Fibroblast of pulmonary artery (primary cell): ENCODE measurements at regions not wholly inside any gene's neighbourhood (a gene's known extent, or its start where the extent isn't known, plus 50 kb on each side); places are given as distances from the start of the nearest gene placed in this dataset.

Experiments used
- DNase-seq: peaks from one replicate; pipeline ENCODE4 v3.0.0-alpha.2; 2010; ENCODE audit warnings: low read depth
- H3K4me3 ChIP-seq: replicated peaks from 2 replicates; pipeline ENCODE4 v1.5.1; 2011; ENCODE audit warnings: low read depth, mild to moderate bottlenecking, control low read depth, low read length, moderate library complexity
- TF ChIP-seq, protein P1 (sequence below): IDR thresholded peaks from 2 replicates; pipeline ENCODE4 v1.5.1; 2011; ENCODE audit warnings: mild to moderate bottlenecking, control low read depth, low read length, inconsistent platforms; ENCODE audit errors: missing control alignments

DNA sequence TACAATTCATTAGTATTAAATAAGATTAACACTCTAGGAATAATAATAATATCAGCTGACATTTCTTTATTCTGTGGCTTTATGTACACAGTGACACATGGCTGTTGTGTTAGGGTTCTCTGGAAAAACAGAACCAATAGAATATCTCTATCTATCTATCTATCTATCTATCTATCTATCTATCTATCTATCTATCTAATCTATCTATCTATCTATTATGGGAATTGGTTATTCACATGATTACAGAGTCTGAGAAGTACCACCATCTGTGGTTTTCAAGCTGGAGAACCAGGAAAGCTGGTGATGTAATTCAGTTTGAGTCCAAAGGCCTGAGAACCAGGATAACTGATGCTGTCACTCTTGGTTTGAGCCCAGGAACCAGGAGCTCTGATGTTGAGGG, 194.1 kb upstream of the MTPN start:
- TF ChIP-seq, protein P1, sequence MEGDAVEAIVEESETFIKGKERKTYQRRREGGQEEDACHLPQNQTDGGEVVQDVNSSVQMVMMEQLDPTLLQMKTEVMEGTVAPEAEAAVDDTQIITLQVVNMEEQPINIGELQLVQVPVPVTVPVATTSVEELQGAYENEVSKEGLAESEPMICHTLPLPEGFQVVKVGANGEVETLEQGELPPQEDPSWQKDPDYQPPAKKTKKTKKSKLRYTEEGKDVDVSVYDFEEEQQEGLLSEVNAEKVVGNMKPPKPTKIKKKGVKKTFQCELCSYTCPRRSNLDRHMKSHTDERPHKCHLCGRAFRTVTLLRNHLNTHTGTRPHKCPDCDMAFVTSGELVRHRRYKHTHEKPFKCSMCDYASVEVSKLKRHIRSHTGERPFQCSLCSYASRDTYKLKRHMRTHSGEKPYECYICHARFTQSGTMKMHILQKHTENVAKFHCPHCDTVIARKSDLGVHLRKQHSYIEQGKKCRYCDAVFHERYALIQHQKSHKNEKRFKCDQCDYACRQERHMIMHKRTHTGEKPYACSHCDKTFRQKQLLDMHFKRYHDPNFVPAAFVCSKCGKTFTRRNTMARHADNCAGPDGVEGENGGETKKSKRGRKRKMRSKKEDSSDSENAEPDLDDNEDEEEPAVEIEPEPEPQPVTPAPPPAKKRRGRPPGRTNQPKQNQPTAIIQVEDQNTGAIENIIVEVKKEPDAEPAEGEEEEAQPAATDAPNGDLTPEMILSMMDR, result no peak
- H3K4me3 ChIP-seq, result no peak overlapping the region
- DNase-seq, result no peak

DNA sequence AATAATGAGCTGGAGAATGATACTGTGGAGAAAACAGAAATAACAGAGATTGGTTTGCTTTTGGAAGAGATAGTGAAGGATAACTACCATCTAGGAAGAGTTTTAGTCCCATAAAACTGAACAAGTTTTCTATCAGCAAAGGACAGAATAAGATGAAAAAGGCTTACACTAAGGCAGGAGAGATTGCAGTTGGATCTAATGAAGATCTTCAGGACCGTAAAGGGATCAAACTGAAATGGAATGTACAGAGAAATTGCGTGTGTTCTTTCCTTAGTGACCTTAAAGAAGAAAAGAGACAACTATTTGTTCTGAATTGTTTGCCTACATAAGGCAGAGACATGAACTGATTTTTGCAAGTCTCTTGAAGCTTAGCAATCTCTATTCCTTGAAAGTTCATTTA, 191.7 kb upstream of the MTPN start:
- H3K4me3 ChIP-seq, result no peak overlapping the region
- no peak for DNase-seq
- TF ChIP-seq, protein P1, result no peak

DNA sequence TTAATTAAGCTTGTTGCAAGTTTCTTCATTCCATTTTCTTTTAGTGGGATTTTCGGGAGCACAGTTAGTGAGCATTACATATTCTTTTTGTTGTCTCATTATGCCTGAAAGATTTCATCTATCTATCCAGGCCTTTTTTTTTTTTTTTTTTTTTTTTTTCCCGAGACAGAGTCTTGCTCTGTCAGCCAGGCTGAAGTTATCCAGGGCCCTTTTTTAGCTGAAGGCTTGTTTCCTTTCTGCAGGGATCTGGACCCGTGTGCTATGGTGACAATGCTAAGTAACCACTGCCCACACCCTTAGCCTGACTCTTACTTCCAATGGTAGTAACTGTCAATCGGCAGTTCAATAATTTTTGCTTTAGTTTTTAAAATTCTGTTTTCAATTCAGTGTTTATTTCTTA, 190.8 kb upstream of the MTPN start:
- TF ChIP-seq, protein P1, result no peak
- DNase-seq, result no peak
- H3K4me3 ChIP-seq, result no peak overlapping the region

DNA sequence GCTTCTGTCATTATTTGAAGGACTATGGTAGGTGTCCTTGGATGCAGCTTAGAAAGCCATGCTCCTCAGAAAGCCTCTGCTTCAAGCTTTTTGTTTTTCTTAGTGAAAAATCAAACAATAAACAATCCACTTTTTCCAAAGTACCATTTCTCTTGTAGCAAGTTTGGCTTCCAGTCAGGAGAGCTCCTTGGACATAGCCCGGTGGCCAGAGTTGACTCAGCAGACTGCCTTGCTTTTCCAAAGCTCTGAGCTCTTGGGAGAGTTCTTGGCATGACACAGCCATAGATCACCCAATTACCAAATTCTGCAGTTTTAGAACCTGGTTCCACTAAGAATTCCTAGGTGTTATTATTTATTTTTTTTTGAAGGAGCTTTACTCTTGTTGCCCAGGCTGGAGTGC, 189.4 kb upstream of the MTPN start:
- no peak overlapping the region for H3K4me3 ChIP-seq
- TF ChIP-seq, protein P1, result no peak
- DNase-seq, result no peak

DNA sequence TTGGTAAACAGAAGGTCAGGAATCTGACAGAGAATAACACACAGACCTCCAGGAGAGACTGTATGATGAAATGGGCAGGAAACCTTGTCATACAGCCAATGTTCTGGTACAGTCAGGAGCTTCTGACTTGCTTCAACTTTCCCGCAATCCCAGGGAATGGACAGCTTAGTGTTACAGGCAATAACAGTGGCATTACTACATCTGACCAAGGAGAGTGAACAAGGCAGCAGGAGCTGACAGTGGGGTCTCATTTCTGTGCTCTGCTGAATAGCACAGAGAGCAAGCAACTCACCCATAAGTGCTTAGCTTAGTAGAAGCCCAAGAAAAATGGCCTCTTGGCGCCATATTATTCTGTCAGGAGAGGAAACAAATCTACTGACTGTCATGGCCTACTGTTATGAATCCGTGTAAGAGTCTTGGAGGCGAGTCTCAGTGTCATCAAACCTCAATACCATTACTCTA, 186.2 kb upstream of the MTPN start:
- no peak overlapping the region for H3K4me3 ChIP-seq
- no peak for DNase-seq
- TF ChIP-seq, protein P1, result no peak

DNA sequence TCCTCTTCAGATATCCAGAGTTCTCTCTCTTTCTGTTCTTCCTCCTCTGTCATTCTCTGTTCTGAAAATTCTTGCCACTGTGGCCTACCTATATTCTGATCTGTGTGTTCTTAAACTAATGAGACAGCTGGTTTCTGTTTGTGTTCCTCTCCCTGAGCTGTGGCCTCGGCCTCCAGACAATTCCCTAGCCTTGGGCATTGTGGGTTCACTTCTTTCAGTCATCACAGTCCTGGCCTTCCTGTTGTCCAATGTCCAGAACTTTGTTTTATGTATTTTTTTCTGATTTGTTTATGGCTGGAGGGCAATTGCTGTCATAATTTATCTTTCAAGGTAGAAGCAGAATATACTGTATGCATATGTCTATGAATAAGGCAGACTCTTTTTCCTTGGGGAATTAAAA, 173.2 kb upstream of the MTPN start:
- no peak for DNase-seq
- TF ChIP-seq, protein P1, result no peak
- H3K4me3 ChIP-seq, result no peak overlapping the region

DNA sequence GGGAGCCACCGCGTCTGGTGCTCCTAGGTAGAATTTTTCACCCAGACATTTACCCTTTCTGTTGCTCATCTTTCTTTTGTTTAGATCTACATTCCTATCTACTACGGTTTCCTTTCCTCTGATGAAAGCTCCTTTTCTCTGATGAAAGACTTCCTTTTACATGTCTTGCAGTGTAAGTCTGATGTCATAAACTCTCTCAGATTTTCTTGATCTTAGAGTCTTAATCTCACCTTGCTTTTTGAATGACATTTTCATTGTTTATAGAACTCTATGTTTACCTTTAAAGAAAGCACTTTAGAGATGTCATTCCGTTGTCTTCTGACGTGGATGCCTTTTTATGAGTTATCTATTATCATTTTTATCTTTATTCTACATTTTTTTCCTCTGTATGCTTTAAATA, 171.8 kb upstream of the MTPN start:
- TF ChIP-seq, protein P1, result no peak
- no peak for DNase-seq
- H3K4me3 ChIP-seq, result no peak overlapping the region
